Pulmonary artery endothelial cell (primary cell): ENCODE measurements at regions not wholly inside any gene's neighbourhood (a gene's known extent, or its start where the extent isn't known, plus 50 kb on each side); places are given as distances from the start of the nearest gene placed in this dataset.
"Not testable (repeated sequence)": the region's sequence is repeated elsewhere in the genome, so short reads cannot be mapped to it uniquely, and the experiment has no call there.

Source experiments
- DNase-seq: peaks from one replicate; pipeline ENCODE4 v3.0.0-alpha.2; 2011; ENCODE audit warnings: low read depth, low spot score

DNA sequence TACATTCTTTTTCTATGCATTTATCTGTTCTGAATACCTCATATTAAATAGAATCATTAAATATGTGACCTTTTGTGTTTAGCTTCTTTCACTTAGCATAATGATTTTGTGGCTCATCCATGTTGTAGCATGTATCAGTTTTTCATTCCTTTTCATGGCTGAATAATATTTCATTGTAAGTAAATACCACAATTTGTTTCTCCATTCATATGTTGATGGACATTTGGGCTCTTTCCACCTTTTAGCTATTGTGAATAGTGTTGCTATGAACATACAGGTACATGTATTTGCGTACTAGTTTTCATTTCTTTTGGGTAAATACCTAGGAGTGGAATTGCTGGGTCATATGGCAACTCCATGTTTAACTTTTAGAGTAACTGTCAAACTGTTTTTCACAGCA, 85.1 kb downstream of the GNL3L start:
- no peak for DNase-seq

DNA sequence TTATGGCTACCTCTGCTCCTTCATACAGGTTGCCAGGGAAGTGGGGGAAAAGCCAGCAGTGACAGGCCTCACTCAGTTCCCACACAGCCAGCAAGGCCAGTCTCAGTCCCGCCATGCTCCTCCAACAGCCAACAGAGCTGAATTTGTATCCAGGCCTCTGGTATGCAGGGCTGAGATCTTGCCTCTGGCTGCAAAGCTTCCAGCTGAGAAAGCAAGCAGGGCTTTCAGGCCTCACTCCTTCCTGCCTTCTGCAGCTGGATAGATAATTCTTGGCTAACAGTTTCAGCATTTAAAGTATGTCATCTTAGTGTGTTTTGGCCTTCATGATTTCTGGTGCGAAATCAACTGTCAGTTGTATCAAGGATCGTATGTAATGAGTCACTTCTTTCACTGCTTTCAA, 103.6 kb downstream of the GNL3L start:
- no peak for DNase-seq

DNA sequence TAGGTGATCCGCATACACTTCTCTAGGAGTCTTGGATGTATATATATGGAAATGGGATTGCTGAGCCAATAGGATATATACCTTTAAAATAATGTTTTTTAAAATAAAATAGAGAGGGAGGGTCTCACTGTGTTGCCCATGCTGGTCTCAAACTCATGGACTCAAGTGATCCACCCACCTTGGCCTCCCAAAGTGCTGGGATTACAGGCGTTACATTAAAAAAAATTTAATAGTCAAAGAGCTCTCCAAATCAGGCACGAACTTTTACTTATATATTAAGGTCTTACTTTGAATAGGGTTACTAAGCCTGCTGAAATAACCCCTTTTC, 109.0 kb downstream of the GNL3L start:
- DNase-seq: no peak

DNA sequence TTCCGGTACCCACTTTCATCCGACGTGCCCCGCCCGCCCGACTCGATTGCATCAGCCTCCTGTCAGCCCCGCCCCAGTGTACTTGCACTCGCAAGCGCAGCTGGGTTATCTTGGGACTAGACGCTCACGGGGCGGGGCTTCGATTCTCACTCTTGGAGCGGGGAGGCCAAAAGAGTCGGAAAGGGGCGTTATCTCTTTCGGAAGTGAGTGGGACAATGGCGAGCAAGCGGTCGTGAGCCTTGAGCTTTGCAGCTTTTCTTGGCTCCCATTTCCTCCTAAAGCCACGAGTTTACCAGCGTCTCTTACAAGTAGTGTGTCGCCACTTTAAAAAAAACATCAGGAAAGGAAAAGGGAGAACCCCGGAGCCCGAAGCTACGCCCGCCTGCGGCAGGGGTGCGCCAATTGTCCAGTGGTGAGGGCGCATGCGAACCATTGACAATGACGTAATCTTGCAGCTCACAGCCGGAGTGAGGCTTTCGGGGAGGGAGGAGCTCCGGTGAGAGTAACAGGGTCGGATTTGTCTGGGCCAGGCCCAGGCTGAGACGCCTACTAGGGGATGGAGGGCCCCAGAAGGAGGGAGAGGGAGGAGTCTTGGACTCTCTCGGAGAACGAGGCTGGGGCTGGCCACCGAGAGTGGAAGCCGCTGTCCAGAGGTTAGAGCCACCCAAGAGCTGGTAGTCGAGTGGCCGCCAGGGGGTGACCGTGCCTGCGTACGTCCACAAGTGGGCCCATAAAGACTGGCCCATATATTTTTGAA, 109.5 kb downstream of the GNL3L start:
- peak; percentile 87 for DNase-seq

DNA sequence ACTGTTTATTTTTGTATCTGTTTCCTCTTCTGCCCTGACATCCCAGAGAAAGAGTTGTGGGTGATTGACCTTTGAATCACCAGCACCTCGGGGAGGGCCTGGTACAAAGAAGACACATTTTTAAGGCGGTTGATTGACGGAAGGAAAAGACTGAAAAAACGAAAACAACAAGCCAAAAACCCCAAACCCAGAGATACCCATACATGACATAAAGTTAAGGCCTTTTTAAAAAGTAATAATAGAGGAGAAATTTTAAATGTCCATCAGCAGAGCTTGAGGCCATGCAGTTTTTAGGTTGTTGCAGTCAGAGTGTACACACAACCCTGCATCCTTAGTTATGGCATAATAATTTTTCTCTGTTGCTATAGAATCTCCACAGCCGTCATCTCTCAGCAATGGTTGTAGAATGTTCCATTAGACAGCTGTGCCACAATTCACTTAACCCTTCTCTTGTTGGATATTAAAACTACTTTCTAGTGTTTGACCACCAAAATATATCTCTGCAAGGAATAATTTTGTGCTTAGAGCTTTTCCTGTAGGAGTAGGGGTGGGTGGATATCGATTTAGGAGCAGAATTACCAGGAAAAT, 110.2 kb downstream of the GNL3L start:
- no peak for DNase-seq

DNA sequence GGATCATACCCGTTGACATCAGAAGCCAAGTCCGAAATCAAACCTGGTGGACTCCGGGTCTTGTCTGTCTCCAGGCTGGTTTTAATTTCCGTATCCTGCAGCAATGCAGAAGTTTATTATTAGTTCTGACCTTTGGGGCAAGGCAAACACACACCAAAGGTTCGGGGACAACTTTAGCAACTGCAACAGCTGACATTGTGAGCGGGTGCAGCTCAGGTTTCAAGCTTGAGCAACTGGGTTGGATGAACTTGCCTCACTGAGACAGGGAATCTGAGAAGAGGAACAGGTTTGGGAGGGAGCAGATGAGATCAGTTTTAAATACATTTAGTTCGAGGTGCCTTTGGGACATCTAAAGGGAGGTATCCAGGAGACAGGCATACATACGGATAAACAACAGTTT, 110.7 kb downstream of the GNL3L start:
- no peak for DNase-seq

DNA sequence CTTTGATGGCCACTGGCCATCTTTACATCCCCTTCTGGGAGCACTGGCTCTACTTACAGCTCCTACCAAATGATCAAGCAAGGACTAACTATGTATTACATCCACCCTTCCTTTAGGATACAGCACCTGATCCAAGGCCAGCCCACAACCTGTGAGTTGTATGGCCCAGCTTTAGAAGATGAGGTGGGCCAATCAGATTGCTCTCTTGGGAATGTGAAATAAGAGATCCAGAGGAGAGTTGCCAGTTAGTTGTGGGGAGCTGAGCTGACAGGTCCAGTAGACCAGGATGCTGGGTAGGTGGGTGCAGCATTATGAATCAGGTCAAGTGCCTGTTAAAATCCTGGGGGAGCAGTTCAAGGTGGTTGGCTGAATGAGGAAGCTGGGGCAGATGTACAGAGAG, 111.5 kb downstream of the GNL3L start:
- DNase-seq: no peak

DNA sequence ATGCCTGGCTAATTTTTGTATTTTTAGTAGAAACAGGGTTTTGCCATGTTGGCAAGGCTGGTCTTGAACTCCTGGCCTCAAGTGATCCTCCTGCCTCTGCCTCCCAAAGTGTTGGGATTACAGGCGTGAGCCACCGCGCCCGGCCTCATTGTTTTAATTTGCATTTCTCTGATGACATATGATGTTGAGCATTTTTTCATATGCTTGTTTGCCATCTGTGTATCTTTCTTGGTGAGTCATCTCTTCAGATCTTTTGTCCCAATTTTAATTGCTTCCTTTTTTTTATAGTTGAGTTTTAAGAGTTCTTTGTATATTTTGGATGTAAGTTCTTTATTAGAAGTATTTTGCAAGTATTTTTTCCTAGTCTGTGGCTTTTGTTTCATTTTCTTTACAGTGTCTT, 117.6 kb downstream of the GNL3L start:
- DNase-seq: not testable (repeated sequence)

DNA sequence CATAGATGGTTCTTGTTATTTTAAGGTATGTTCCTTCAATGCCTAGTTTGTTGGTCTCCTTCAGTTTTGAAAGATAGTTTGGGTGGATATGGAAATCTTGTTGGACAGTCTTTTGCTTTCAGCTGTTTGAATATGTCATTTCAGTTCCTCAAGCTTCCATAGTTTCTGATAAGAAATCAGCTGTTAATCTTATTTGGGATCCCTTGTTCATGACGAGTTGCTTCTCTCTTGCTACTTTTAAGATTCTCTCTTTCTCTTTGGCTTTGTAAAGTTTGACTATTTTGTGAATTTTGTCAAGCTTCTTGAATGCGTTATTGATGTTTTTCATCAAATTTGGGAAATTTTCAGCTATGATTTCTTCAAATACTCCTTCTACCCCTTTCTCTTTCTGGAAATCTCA, 129.5 kb downstream of the GNL3L start:
- DNase-seq: no peak

DNA sequence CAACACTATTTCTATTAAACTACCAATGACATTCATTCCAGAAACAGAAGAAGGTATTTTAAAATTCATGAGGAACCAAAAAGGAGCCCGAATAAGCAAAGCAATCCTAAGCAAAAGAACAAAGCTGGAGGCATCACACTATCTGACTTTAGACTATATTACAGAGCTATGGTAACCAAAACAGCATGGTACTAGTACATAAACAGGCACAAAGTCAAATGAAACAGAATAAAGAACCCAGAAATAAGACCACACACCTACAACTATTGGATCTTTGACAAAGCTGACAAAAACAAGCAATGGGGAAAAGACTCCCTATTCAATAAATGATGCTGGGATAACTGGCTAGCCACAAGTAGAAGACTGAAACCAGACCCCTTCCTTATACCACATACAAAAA, 122.3 kb downstream of the ITIH6 start:
- no peak for DNase-seq

DNA sequence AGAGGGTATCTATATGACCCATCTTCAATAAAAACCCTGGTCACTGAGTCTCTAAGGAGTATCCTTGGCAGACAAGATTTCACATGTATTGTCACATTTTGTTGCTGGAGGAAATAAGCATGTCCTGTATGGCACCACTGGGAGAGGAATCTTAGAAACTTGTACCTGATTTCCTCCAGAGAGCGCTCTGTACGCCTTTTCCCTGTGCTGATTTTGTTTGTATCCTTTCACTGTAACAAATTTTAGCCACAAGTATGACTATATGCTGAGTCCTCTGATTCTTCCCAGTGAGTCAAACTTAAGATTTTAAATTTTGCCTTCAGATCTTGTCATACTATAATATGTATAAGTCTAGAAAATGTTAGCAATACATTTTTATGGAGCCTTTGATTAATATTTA, 102.8 kb downstream of the ITIH6 start:
- no peak for DNase-seq

DNA sequence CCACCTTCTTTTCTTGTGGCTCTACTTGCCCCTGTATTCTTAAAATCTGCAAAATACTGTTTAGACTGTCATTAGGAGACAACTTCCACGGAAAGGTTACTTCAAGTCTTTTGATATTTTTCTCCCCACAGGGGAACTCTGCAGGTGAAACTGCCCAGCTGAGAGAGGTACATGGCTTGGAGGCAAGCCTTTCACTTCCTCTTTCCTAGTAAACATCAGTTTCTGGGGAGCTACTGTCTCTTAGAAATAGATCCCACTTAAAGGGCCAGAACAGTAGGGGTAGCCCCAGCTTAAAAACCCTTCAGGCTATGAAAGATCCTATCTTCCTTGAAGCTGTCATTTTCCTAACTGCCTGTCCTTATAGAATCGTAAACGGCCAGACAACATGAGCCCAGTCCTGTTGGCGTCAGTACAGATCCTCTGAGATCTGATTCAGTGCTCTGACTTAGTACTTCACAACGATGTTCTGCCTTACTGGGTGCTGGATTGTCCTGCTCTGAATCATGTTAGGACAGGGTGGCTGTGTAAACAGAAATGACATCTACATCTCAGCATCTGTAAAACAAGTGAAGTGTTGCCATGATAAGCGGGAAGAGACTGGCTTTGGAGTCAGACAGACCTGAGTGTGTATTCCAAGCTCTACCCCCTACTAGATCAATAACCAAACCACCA, 102.1 kb downstream of the ITIH6 start:
- no peak for DNase-seq
